WTC11 (cell line): ENCODE measurements at regions not wholly inside any gene's neighbourhood (a gene's known extent, or its start where the extent isn't known, plus 50 kb on each side); places are given as distances from the start of the nearest gene placed in this dataset.

ENCODE experiments used
- CBFB ChIP-seq: sonication (generic); formaldehyde crosslinking; IDR thresholded peaks from 2 replicates; pipeline ENCODE4 v1.8.1; 2022; ENCODE audit warnings: mild to moderate bottlenecking, low read depth, missing genetic modification reagents
- CREM ChIP-seq: sonication (generic); formaldehyde crosslinking; IDR thresholded peaks from 2 replicates; pipeline ENCODE4 v1.8.1; 2022; ENCODE audit warnings: mild to moderate bottlenecking, missing genetic modification reagents, moderate library complexity
- FOXJ3 ChIP-seq: sonication (generic); formaldehyde crosslinking; IDR thresholded peaks from 2 replicates; pipeline ENCODE4 v1.9.0; 2021; ENCODE audit warnings: missing genetic modification reagents, mild to moderate bottlenecking, borderline replicate concordance
- IRF2 ChIP-seq: sonication (generic); formaldehyde crosslinking; IDR thresholded peaks from 2 replicates; pipeline ENCODE4 v1.8.0; 2022; ENCODE audit warnings: low read depth, missing genetic modification reagents, borderline replicate concordance
- KAT7 ChIP-seq: sonication (generic); formaldehyde crosslinking; IDR thresholded peaks from 2 replicates; pipeline ENCODE4 v1.8.1; 2023; ENCODE audit warnings: missing genetic modification reagents, mild to moderate bottlenecking, borderline replicate concordance
- SMAD3 ChIP-seq: sonication (generic); formaldehyde crosslinking; IDR thresholded peaks from 2 replicates; pipeline ENCODE4 v1.8.0; 2022; ENCODE audit warnings: missing genetic modification reagents, mild to moderate bottlenecking, borderline replicate concordance
- ZNF121 ChIP-seq: sonication (generic); formaldehyde crosslinking; IDR thresholded peaks from 2 replicates; pipeline ENCODE4 v1.8.0; 2023; ENCODE audit warnings: missing genetic modification reagents
- TF ChIP-seq, protein P1 (sequence below): sonication (generic); formaldehyde crosslinking; IDR thresholded peaks from 2 replicates; pipeline ENCODE4 v1.8.0; 2022; ENCODE audit warnings: mild to moderate bottlenecking, missing genetic modification reagents
- TF ChIP-seq, protein P2 (sequence below): fragments of 200-600 bp; IDR thresholded peaks from 2 replicates; pipeline ENCODE4 v1.8.0; 2022; ENCODE audit warnings: antibody characterized with exemption
- TF ChIP-seq, protein P3 (sequence below): sonication (generic); formaldehyde crosslinking; IDR thresholded peaks from 2 replicates; pipeline ENCODE4 v1.8.1; 2023; ENCODE audit warnings: mild to moderate bottlenecking, missing genetic modification reagents
- TF ChIP-seq, protein P4 (sequence below): sonication (generic); formaldehyde crosslinking; IDR thresholded peaks from 2 replicates; pipeline ENCODE4 v1.8.0; 2022; ENCODE audit warnings: mild to moderate bottlenecking, missing genetic modification reagents
- TF ChIP-seq, protein P5 (sequence below): fragments of 250-450 bp; sonication (Bioruptor Pico); IDR thresholded peaks from 2 replicates; pipeline ENCODE4 v1.9.0; 2021; ENCODE audit warnings: mild to moderate bottlenecking, borderline replicate concordance

DNA sequence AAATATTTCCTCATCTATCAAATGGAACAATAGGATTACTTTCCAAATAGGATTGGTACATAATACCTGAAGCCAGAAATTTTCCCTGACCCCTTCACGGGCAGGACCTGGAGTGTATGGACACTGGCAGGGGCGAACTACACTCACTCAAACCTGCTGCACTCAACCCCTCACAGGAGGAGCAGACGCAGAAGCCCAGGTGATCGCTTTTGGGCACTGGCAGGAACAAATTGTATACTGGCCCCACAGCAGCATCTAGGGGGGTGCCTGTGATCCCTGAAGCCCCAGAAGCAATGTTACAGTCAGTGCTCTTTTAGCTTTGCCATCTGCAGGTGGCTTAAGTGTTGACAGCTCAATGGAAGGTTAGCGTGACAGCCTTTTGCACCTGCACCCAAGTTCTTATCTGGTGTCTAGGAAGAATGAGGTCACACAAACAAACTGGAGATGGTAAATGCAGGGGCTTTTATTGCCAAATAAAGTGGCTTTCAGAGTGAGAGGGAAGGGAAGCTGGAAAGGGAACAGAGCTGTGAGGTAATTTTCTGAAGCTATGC is 199.2 kb upstream of the NEGR1 start:
- TF ChIP-seq CBFB (CRISPR knock-in tag) = no peak
- TF ChIP-seq FOXJ3 = no peak
- TF ChIP-seq, protein P1, sequence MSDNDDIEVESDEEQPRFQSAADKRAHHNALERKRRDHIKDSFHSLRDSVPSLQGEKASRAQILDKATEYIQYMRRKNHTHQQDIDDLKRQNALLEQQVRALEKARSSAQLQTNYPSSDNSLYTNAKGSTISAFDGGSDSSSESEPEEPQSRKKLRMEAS (CRISPR knock-in tag) = no peak
- TF ChIP-seq, protein P2, sequence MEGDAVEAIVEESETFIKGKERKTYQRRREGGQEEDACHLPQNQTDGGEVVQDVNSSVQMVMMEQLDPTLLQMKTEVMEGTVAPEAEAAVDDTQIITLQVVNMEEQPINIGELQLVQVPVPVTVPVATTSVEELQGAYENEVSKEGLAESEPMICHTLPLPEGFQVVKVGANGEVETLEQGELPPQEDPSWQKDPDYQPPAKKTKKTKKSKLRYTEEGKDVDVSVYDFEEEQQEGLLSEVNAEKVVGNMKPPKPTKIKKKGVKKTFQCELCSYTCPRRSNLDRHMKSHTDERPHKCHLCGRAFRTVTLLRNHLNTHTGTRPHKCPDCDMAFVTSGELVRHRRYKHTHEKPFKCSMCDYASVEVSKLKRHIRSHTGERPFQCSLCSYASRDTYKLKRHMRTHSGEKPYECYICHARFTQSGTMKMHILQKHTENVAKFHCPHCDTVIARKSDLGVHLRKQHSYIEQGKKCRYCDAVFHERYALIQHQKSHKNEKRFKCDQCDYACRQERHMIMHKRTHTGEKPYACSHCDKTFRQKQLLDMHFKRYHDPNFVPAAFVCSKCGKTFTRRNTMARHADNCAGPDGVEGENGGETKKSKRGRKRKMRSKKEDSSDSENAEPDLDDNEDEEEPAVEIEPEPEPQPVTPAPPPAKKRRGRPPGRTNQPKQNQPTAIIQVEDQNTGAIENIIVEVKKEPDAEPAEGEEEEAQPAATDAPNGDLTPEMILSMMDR = no peak
- no peak for TF ChIP-seq ZNF121 (CRISPR knock-in tag)
- TF ChIP-seq KAT7 = no peak
- TF ChIP-seq IRF2 (CRISPR knock-in tag) = no peak
- TF ChIP-seq, protein P3, sequence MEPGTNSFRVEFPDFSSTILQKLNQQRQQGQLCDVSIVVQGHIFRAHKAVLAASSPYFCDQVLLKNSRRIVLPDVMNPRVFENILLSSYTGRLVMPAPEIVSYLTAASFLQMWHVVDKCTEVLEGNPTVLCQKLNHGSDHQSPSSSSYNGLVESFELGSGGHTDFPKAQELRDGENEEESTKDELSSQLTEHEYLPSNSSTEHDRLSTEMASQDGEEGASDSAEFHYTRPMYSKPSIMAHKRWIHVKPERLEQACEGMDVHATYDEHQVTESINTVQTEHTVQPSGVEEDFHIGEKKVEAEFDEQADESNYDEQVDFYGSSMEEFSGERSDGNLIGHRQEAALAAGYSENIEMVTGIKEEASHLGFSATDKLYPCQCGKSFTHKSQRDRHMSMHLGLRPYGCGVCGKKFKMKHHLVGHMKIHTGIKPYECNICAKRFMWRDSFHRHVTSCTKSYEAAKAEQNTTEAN (CRISPR knock-in tag) = no peak
- no peak for TF ChIP-seq SMAD3
- TF ChIP-seq, protein P4, sequence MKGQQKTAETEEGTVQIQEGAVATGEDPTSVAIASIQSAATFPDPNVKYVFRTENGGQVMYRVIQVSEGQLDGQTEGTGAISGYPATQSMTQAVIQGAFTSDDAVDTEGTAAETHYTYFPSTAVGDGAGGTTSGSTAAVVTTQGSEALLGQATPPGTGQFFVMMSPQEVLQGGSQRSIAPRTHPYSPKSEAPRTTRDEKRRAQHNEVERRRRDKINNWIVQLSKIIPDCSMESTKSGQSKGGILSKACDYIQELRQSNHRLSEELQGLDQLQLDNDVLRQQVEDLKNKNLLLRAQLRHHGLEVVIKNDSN (CRISPR knock-in tag) = no peak
- TF ChIP-seq, protein P5, sequence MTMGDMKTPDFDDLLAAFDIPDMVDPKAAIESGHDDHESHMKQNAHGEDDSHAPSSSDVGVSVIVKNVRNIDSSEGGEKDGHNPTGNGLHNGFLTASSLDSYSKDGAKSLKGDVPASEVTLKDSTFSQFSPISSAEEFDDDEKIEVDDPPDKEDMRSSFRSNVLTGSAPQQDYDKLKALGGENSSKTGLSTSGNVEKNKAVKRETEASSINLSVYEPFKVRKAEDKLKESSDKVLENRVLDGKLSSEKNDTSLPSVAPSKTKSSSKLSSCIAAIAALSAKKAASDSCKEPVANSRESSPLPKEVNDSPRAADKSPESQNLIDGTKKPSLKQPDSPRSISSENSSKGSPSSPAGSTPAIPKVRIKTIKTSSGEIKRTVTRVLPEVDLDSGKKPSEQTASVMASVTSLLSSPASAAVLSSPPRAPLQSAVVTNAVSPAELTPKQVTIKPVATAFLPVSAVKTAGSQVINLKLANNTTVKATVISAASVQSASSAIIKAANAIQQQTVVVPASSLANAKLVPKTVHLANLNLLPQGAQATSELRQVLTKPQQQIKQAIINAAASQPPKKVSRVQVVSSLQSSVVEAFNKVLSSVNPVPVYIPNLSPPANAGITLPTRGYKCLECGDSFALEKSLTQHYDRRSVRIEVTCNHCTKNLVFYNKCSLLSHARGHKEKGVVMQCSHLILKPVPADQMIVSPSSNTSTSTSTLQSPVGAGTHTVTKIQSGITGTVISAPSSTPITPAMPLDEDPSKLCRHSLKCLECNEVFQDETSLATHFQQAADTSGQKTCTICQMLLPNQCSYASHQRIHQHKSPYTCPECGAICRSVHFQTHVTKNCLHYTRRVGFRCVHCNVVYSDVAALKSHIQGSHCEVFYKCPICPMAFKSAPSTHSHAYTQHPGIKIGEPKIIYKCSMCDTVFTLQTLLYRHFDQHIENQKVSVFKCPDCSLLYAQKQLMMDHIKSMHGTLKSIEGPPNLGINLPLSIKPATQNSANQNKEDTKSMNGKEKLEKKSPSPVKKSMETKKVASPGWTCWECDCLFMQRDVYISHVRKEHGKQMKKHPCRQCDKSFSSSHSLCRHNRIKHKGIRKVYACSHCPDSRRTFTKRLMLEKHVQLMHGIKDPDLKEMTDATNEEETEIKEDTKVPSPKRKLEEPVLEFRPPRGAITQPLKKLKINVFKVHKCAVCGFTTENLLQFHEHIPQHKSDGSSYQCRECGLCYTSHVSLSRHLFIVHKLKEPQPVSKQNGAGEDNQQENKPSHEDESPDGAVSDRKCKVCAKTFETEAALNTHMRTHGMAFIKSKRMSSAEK (CRISPR knock-in tag) = no peak
- TF ChIP-seq CREM = no peak
